ENCODE measurements at regions not wholly inside any gene's neighbourhood (a gene's known extent, or its start where the extent isn't known, plus 50 kb on each side); places are given as distances from the start of the nearest gene placed in this dataset.
"Not testable (repeated sequence)": the region's sequence is repeated elsewhere in the genome, so short reads cannot be mapped to it uniquely, and the experiment has no call there.

- Histone ChIP-seq H3K36me3 (ENCODE audit: control insufficient read depth, insufficient read depth, low read length) (no peaks in the 10 kb centered on the region), H3K27ac (ENCODE audit: insufficient read depth, low read length, poor library complexity, severe bottlenecking) (no peak overlapping the region), H3K4me1 (ENCODE audit: control insufficient read depth, insufficient read depth, low read length, poor library complexity, severe bottlenecking) (no peaks in the 10 kb centered on the region), H3K9me3 (ENCODE audit: control insufficient read depth in 2 of 2, low read length in 2 of 2) (peaks cover 3 to 6% of the 10 kb centered on the region in 2 experiments), H3K27me3 (ENCODE audit: control insufficient read depth, insufficient read depth, low read length) (no peaks in the 10 kb centered on the region), H3K4me3 (ENCODE audit: low read depth, low read length) (no peak overlapping the region)
- Mint-ChIP-seq H3K27me3 (no peaks in the 10 kb centered on the region), H3K9me3 (peaks cover 0 to 17% (median 7%) of the 10 kb centered on the region in 7 donors), H3K4me3 (no peak overlapping the region), H3K27ac (no peak overlapping the region), H3K4me1 (no peaks in the 10 kb centered on the region), H3K36me3 (no peaks in the 10 kb centered on the region)
- DNase-seq (no peak), ATAC-seq (ENCODE audit: low read depth in 2 of 2) (no peak)
These were observed 193.9 kb downstream of the BTBD3 start for GRCh38 chr20:12111431-12112088.

- H3K9me3 ChIP-seq (ENCODE audit: control insufficient read depth in 2 of 2, low read length in 2 of 2), result peaks cover 3 to 6% of the 10 kb centered on the region in 2 experiments
- H3K27ac ChIP-seq (ENCODE audit: insufficient read depth, low read length, poor library complexity, severe bottlenecking), result no peak overlapping the region
- Mint-ChIP-seq H3K4me3 (no peak overlapping the region), H3K36me3 (no peaks in the 10 kb centered on the region), H3K27ac (no peak overlapping the region), H3K4me1 (no peaks in the 10 kb centered on the region), H3K27me3 (no peaks in the 10 kb centered on the region), H3K9me3 (peaks cover 0 to 15% (median 7%) of the 10 kb centered on the region in 7 donors)
- no peaks in the 10 kb centered on the region for H3K36me3 ChIP-seq (ENCODE audit: control insufficient read depth, insufficient read depth, low read length)
- DNase-seq (no peak), ATAC-seq (ENCODE audit: low read depth in 2 of 2) (no peak)
- H3K27me3 ChIP-seq (ENCODE audit: control insufficient read depth, insufficient read depth, low read length), result no peaks in the 10 kb centered on the region
- H3K4me3 ChIP-seq (ENCODE audit: low read depth, low read length), result no peak overlapping the region
- no peaks in the 10 kb centered on the region for H3K4me1 ChIP-seq (ENCODE audit: control insufficient read depth, insufficient read depth, low read length, poor library complexity, severe bottlenecking)
These were observed 194.4 kb downstream of the BTBD3 start for GRCh38 chr20:12112089-12112474.

GRCh38 chr20:12112665-12113064 lies 195.0 kb downstream of the BTBD3 start:
- Mint-ChIP-seq H3K4me1 (no peaks in the 10 kb centered on the region), H3K36me3 (no peaks in the 10 kb centered on the region), H3K27ac (peak overlapping the region in 1 of 3 donors; percentile 39), H3K4me3 (no peak overlapping the region), H3K9me3 (peaks cover 0 to 12% (median 5%) of the 10 kb centered on the region in 7 donors), H3K27me3 (no peaks in the 10 kb centered on the region)
- Histone ChIP-seq H3K36me3 (ENCODE audit: control insufficient read depth, insufficient read depth, low read length) (no peaks in the 10 kb centered on the region), H3K9me3 (ENCODE audit: control insufficient read depth in 2 of 2, low read length in 2 of 2) (peaks cover 3 to 6% of the 10 kb centered on the region in 2 experiments), H3K27me3 (ENCODE audit: control insufficient read depth, insufficient read depth, low read length) (no peaks in the 10 kb centered on the region), H3K4me1 (ENCODE audit: control insufficient read depth, insufficient read depth, low read length, poor library complexity, severe bottlenecking) (no peaks in the 10 kb centered on the region), H3K27ac (ENCODE audit: insufficient read depth, low read length, poor library complexity, severe bottlenecking) (no peak overlapping the region), H3K4me3 (ENCODE audit: low read depth, low read length) (no peak overlapping the region)
- no peak for ATAC-seq (ENCODE audit: low read depth in 2 of 2)
- no peak for DNase-seq

GRCh38 chr20:12113075-12113467 lies 195.4 kb downstream of the BTBD3 start:
- DNase-seq, result no peak
- no peaks in the 10 kb centered on the region for H3K4me1 ChIP-seq (ENCODE audit: control insufficient read depth, insufficient read depth, low read length, poor library complexity, severe bottlenecking)
- Mint-ChIP-seq H3K4me1 (no peaks in the 10 kb centered on the region), H3K27me3 (no peaks in the 10 kb centered on the region), H3K27ac (no peak overlapping the region), H3K9me3 (peaks cover 0 to 13% (median 5%) of the 10 kb centered on the region in 7 donors), H3K4me3 (no peak overlapping the region), H3K36me3 (no peaks in the 10 kb centered on the region)
- peaks cover 3 to 6% of the 10 kb centered on the region in 2 experiments for H3K9me3 ChIP-seq (ENCODE audit: control insufficient read depth in 2 of 2, low read length in 2 of 2)
- no peaks in the 10 kb centered on the region for H3K27me3 ChIP-seq (ENCODE audit: control insufficient read depth, insufficient read depth, low read length)
- no peak overlapping the region for H3K4me3 ChIP-seq (ENCODE audit: low read depth, low read length)
- ATAC-seq (ENCODE audit: low read depth in 2 of 2), result no peak
- H3K36me3 ChIP-seq (ENCODE audit: control insufficient read depth, insufficient read depth, low read length), result no peaks in the 10 kb centered on the region
- no peak overlapping the region for H3K27ac ChIP-seq (ENCODE audit: insufficient read depth, low read length, poor library complexity, severe bottlenecking)

- H3K4me1 Mint-ChIP-seq, result no peaks in the 10 kb centered on the region
- ATAC-seq (ENCODE audit: low read depth in 2 of 2) (no peak), DNase-seq (no peak)
- H3K4me3 Mint-ChIP-seq, result no peak overlapping the region
- peaks cover 0 to 16% (median 5%) of the 10 kb centered on the region in 7 donors for H3K9me3 Mint-ChIP-seq
- Histone ChIP-seq H3K36me3 (ENCODE audit: control insufficient read depth, insufficient read depth, low read length) (no peaks in the 10 kb centered on the region), H3K27me3 (ENCODE audit: control insufficient read depth, insufficient read depth, low read length) (no peaks in the 10 kb centered on the region), H3K9me3 (ENCODE audit: control insufficient read depth in 2 of 2, low read length in 2 of 2) (peaks cover 3 to 6% of the 10 kb centered on the region in 2 experiments), H3K27ac (ENCODE audit: insufficient read depth, low read length, poor library complexity, severe bottlenecking) (no peak overlapping the region), H3K4me3 (ENCODE audit: low read depth, low read length) (no peak overlapping the region), H3K4me1 (ENCODE audit: control insufficient read depth, insufficient read depth, low read length, poor library complexity, severe bottlenecking) (no peaks in the 10 kb centered on the region)
- no peaks in the 10 kb centered on the region for H3K27me3 Mint-ChIP-seq
- no peaks in the 10 kb centered on the region for H3K36me3 Mint-ChIP-seq
- no peak overlapping the region for H3K27ac Mint-ChIP-seq
These were observed 196.0 kb downstream of the BTBD3 start for GRCh38 chr20:12113468-12114371.

GRCh38 chr20:12129114-12129513 lies 211.4 kb downstream of the BTBD3 start:
- not testable (repeated sequence) for DNase-seq; H3K9me3 Mint-ChIP-seq; H3K4me1 Mint-ChIP-seq; H3K4me1 ChIP-seq (ENCODE audit: control insufficient read depth, insufficient read depth, low read length, poor library complexity, severe bottlenecking); H3K9me3 ChIP-seq (ENCODE audit: control insufficient read depth in 2 of 2, low read length in 2 of 2); H3K36me3 Mint-ChIP-seq; ATAC-seq (ENCODE audit: low read depth in 2 of 2); H3K27ac ChIP-seq (ENCODE audit: insufficient read depth, low read length, poor library complexity, severe bottlenecking); H3K27me3 ChIP-seq (ENCODE audit: control insufficient read depth, insufficient read depth, low read length); H3K27ac Mint-ChIP-seq; H3K4me3 ChIP-seq (ENCODE audit: low read depth, low read length); H3K27me3 Mint-ChIP-seq; H3K4me3 Mint-ChIP-seq; H3K36me3 ChIP-seq (ENCODE audit: control insufficient read depth, insufficient read depth, low read length)

GRCh38 chr20:12129532-12129931 lies 211.8 kb downstream of the BTBD3 start:
- not testable (repeated sequence) for H3K27ac ChIP-seq (ENCODE audit: insufficient read depth, low read length, poor library complexity, severe bottlenecking); H3K4me1 ChIP-seq (ENCODE audit: control insufficient read depth, insufficient read depth, low read length, poor library complexity, severe bottlenecking); H3K27me3 ChIP-seq (ENCODE audit: control insufficient read depth, insufficient read depth, low read length); ATAC-seq (ENCODE audit: low read depth in 2 of 2); H3K36me3 Mint-ChIP-seq; H3K4me3 Mint-ChIP-seq; H3K4me1 Mint-ChIP-seq; DNase-seq; H3K27ac Mint-ChIP-seq; H3K9me3 ChIP-seq (ENCODE audit: control insufficient read depth in 2 of 2, low read length in 2 of 2); H3K9me3 Mint-ChIP-seq; H3K4me3 ChIP-seq (ENCODE audit: low read depth, low read length); H3K27me3 Mint-ChIP-seq; H3K36me3 ChIP-seq (ENCODE audit: control insufficient read depth, insufficient read depth, low read length)
